Vagina (tissue), 2 donors: ENCODE measurements at regions not wholly inside any gene's neighbourhood (a gene's known extent, or its start where the extent isn't known, plus 50 kb on each side); places are given as distances from the start of the nearest gene placed in this dataset.

Experiments used
- DNase-seq, 2 donors: peaks; one replicate each; pipeline ENCODE4 v3.0.0-alpha.2; 2017; ENCODE audit errors: extremely low spot score in 2 of 2
- H3K27ac ChIP-seq: fragments of 200-600 bp; sonication (generic); one replicate; pipeline ENCODE4 v1.5.1; 2019
- H3K27me3 ChIP-seq: fragments of 200-600 bp; sonication (generic); one replicate; pipeline ENCODE4 v1.5.1; 2019
- H3K36me3 ChIP-seq, 2 donors: fragments of 200-600 bp; sonication (generic); one replicate each; pipeline ENCODE4 v1.5.1; 2017 to 2019
- H3K4me1 ChIP-seq: fragments of 200-600 bp; sonication (generic); one replicate; pipeline ENCODE4 v1.5.1; 2019
- H3K4me3 ChIP-seq, 2 donors: fragments of 200-600 bp; sonication (generic); 1 replicate in 1 of 2; 2 replicates in 1 of 2; pipeline ENCODE4 v1.5.1; 2016 to 2019
- H3K9me3 ChIP-seq: fragments of 200-600 bp; sonication (generic); one replicate; pipeline ENCODE4 v1.5.1; 2019
- POLR2A ChIP-seq, 2 donors: fragments of 450-650 bp; IDR thresholded peaks; one replicate each; pipeline ENCODE4 v1.6.1; 2017; ENCODE audit warnings: antibody characterized with exemption in 2 of 2, mild to moderate bottlenecking in 2 of 2, moderate library complexity in 2 of 2
- POLR2AphosphoS5 ChIP-seq, 2 donors: sonication (generic); formaldehyde crosslinking; IDR thresholded peaks; one replicate each; pipeline ENCODE4 v1.9.0; 2017; ENCODE audit warnings: antibody characterized with exemption in 2 of 2, mild to moderate bottlenecking in 2 of 2, low read depth in 1 of 2; ENCODE audit not compliant: insufficient read depth in 1 of 2
- intact Hi-C: fragments of 100-400 bp; cut with DNase I; formaldehyde crosslinking; loops from one replicate; pipeline ENCODE4 v1.15.1; 2023
- TF ChIP-seq, protein P1 (sequence below), 3 experiments: fragments of 450-650 bp in 2 of 3; fragments of 200-600 bp in 1 of 3; sonication (generic) in 1 of 3; IDR thresholded peaks; one replicate each; pipeline ENCODE4 v1.5.1; 2017 to 2019; ENCODE audit warnings: antibody characterized with exemption in 3 of 3, mild to moderate bottlenecking in 2 of 3, moderate library complexity in 2 of 3

- H3K4me3 ChIP-seq: no peak overlapping the region
- no peaks in the 10 kb centered on the region for H3K36me3 ChIP-seq
- H3K4me1 ChIP-seq: no peaks in the 10 kb centered on the region
- intact Hi-C loops: no loop called here
- no peak overlapping the region for H3K27ac ChIP-seq
- TF ChIP-seq, protein P1, sequence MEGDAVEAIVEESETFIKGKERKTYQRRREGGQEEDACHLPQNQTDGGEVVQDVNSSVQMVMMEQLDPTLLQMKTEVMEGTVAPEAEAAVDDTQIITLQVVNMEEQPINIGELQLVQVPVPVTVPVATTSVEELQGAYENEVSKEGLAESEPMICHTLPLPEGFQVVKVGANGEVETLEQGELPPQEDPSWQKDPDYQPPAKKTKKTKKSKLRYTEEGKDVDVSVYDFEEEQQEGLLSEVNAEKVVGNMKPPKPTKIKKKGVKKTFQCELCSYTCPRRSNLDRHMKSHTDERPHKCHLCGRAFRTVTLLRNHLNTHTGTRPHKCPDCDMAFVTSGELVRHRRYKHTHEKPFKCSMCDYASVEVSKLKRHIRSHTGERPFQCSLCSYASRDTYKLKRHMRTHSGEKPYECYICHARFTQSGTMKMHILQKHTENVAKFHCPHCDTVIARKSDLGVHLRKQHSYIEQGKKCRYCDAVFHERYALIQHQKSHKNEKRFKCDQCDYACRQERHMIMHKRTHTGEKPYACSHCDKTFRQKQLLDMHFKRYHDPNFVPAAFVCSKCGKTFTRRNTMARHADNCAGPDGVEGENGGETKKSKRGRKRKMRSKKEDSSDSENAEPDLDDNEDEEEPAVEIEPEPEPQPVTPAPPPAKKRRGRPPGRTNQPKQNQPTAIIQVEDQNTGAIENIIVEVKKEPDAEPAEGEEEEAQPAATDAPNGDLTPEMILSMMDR (IDR thresholded peaks at IDR 0.05): no peak
- no peak for TF ChIP-seq POLR2AphosphoS5 (IDR thresholded peaks at IDR 0.05; ENCODE audit: insufficient read depth in 1 of 2, low read depth in 1 of 2)
- no peak for TF ChIP-seq POLR2A (IDR thresholded peaks at IDR 0.05)
- H3K9me3 ChIP-seq: no peaks in the 10 kb centered on the region
- no peaks in the 10 kb centered on the region for H3K27me3 ChIP-seq
- DNase-seq: no peak
These were observed 87.0 kb downstream of the DACT2 start for GRCh38 chr6:168232528-168232927.

GRCh38 chr6:168232062-168232461, 87.5 kb downstream of the DACT2 start:
- intact Hi-C loops: no loop called here
- no peak overlapping the region for H3K27ac ChIP-seq
- H3K9me3 ChIP-seq: no peaks in the 10 kb centered on the region
- no peak for TF ChIP-seq POLR2A (IDR thresholded peaks at IDR 0.05)
- TF ChIP-seq, protein P1 (IDR thresholded peaks at IDR 0.05): no peak
- no peak for TF ChIP-seq POLR2AphosphoS5 (IDR thresholded peaks at IDR 0.05; ENCODE audit: insufficient read depth in 1 of 2, low read depth in 1 of 2)
- no peaks in the 10 kb centered on the region for H3K36me3 ChIP-seq
- H3K4me1 ChIP-seq: no peaks in the 10 kb centered on the region
- no peak for DNase-seq
- no peak overlapping the region for H3K4me3 ChIP-seq
- H3K27me3 ChIP-seq: no peaks in the 10 kb centered on the region

- Histone ChIP-seq H3K27ac (no peak overlapping the region), H3K4me1 (no peaks in the 10 kb centered on the region), H3K27me3 (no peaks in the 10 kb centered on the region), H3K4me3 (no peak overlapping the region), H3K36me3 (no peaks in the 10 kb centered on the region), H3K9me3 (no peaks in the 10 kb centered on the region)
- TF ChIP-seq POLR2A (IDR thresholded peaks at IDR 0.05): no peak
- TF ChIP-seq POLR2AphosphoS5 (IDR thresholded peaks at IDR 0.05; ENCODE audit: insufficient read depth in 1 of 2, low read depth in 1 of 2): no peak
- TF ChIP-seq, protein P1 (IDR thresholded peaks at IDR 0.05): no peak
- intact Hi-C loops: no loop called here
- DNase-seq: no peak
These were observed 88.1 kb downstream of the DACT2 start for GRCh38 chr6:168231393-168231957.

DNA sequence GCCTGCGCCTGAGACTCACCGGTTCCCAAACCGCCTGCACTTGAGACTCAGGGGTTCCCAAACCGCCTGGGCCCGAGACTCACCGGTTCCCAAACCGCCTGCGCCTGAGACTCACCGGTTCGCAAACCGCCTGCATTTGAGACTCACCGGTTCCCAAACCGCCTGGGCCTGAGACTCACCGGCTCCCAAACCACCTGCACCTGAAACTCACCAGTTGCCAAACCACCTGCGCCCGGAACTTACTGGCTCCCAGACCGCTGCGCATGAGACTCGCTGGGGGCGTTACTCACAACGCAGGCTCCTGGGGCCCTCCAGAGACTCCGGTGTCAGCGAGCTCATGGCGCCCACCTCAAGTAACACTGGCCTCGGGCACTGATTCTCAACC, 90.2 kb downstream of the DACT2 start:
- no peak overlapping the region for H3K27ac ChIP-seq
- H3K9me3 ChIP-seq: no peaks in the 10 kb centered on the region
- H3K4me3 ChIP-seq: no peak overlapping the region
- no peaks in the 10 kb centered on the region for H3K4me1 ChIP-seq
- H3K36me3 ChIP-seq: no peaks in the 10 kb centered on the region
- no peak for DNase-seq
- intact Hi-C loops: no loop called here
- H3K27me3 ChIP-seq: no peaks in the 10 kb centered on the region
- TF ChIP-seq POLR2A (IDR thresholded peaks at IDR 0.05): no peak
- TF ChIP-seq, protein P1 (IDR thresholded peaks at IDR 0.05): no peak
- TF ChIP-seq POLR2AphosphoS5 (IDR thresholded peaks at IDR 0.05; ENCODE audit: insufficient read depth in 1 of 2, low read depth in 1 of 2): no peak

- DNase-seq: no peak
- Histone ChIP-seq H3K4me1 (no peaks in the 10 kb centered on the region), H3K27me3 (no peaks in the 10 kb centered on the region), H3K4me3 (no peak overlapping the region), H3K9me3 (no peaks in the 10 kb centered on the region), H3K27ac (no peak overlapping the region), H3K36me3 (no peaks in the 10 kb centered on the region)
- TF ChIP-seq POLR2A (IDR thresholded peaks at IDR 0.05): no peak
- TF ChIP-seq POLR2AphosphoS5 (IDR thresholded peaks at IDR 0.05; ENCODE audit: insufficient read depth in 1 of 2, low read depth in 1 of 2): no peak
- TF ChIP-seq, protein P1 (IDR thresholded peaks at IDR 0.05): no peak
- intact Hi-C loops: no loop called here
These were observed 90.8 kb downstream of the DACT2 start for GRCh38 chr6:168228676-168229367.
